ENCODE measurements at regions not wholly inside any gene's neighbourhood (a gene's known extent, or its start where the extent isn't known, plus 50 kb on each side); places are given as distances from the start of the nearest gene placed in this dataset.

- no peak for DNase-seq
Measured at GRCh38 chr16:59188029-59188428, 453.9 kb upstream of the GOT2 start.

- DNase-seq = no peak
Measured at GRCh38 chr16:59181821-59182420, 447.8 kb upstream of the GOT2 start.

GRCh38 chr16:59180083-59180476 lies 446.0 kb upstream of the GOT2 start:
- DNase-seq = no peak

GRCh38 chr16:59179446-59180082 lies 445.4 kb upstream of the GOT2 start:
- DNase-seq = no peak

GRCh38 chr16:59173408-59173831 lies 439.3 kb upstream of the GOT2 start:
- DNase-seq = no peak

- DNase-seq = no peak
Measured at GRCh38 chr16:59170099-59170712, 436.1 kb upstream of the GOT2 start.

DNA sequence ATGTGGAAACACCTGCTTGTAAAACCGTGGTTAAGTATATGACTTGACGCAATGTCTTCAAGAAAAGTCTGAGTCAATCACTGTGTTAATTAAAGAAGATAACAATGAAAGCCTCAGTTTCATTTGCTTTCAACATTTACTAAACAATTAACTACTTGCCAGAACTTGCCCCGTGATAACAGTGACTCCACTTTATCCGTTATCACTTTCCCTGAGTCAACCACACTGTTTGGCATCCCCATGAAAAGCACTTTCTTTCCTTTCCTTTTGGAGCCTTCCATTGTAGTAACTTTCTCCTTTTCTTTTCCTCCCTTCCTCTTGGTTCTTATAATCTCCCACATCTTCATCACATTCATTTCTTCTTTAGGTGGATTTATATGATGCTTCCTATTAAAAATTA lies 435.1 kb upstream of the GOT2 start:
- DNase-seq = no peak

DNA sequence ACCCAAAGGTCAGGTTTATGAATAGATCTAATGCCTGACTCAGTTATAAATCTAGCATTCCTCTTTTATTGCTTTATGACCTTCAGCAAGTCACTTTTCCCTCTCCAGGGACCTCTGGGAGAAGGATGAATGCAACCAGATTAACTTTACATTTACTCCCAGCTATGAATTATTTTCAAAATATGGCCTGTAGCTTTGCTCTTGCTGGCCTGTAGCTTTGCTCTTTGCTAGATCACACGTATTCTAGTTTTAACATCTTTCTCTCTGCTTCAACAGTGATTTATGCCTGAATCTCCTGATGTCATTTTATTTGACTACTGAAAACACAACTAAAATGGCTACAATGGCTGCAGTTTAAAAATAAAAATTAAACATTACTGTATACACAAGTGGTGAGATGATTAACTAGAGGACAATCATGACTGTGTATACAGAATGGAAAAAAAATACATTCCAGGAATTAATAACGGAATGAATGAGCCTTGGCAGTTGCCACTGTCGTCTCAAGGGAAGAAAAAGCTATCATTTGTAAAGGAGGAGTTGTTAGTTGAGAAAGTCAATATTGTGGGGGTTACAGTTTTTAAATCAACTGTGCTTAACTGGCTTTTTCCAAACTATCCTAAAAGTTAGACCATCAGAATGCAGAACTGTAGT lies 434.5 kb upstream of the GOT2 start:
- DNase-seq = no peak

DNA sequence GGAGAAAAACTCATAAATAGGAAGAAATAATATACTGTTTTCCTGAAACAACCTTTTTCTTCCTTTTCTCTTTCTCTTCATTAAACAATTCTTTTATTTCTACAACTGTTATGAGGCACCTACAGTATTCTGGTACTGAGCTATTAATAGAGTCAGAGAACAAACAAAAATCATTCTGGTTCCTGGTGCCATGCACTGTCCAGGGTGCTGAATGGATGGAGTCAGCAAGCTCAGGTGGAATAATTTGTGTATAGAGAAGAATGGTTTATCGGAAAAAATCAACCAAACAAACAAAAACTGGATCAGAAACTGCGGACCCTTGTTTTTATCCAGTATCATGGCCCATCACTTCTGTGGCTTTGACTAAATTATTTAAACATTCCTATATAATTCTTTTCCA lies 430.3 kb upstream of the GOT2 start:
- DNase-seq = no peak

GRCh38 chr16:59163371-59164055 lies 429.4 kb upstream of the GOT2 start:
- DNase-seq = no peak

DNA sequence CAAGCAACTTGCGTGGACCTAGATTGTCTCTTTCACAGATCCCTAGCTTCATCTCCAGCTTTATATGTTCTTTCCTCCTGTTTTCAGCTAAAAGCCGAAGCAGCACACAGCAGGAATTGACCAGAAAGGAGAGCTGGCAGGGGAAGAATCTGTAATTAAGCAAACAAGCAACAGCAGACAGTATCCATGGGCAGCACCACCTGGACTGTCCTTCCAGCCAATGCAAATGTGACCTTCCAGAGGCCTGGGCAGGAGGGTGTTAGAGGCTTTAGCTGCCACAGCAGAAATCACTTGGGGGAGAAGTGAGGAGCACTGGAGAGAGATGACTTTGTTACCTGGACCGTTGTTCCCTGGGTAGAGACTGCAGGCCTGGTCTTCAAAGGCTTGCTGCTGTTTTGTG lies 427.6 kb upstream of the GOT2 start:
- DNase-seq = no peak

- no peak for DNase-seq
Measured at GRCh38 chr16:59154295-59154694, 420.2 kb upstream of the GOT2 start.

GRCh38 chr16:59148769-59149155 lies 414.6 kb upstream of the GOT2 start:
- DNase-seq = no peak

- DNase-seq = no peak
Measured at GRCh38 chr16:59148056-59148768, 414.1 kb upstream of the GOT2 start.

DNA sequence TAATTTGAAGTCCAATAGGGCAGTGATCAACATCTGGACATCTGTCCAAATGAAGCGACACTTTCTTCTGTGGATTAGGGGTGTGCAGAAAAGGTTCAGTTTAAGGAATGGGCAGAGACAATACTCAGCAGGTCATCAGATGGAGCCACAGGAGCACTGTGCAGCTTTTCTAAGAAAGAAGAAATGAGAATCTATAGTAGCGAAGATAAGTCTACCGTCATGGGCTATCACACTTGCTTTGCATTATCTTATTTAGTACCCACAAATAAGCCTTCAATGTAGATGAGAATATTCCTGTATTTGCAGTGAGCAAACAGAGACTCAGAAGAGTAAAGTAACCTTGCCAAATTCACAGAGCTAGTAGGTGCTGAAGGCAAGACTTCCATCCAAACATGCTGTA lies 412.0 kb upstream of the GOT2 start:
- no peak for DNase-seq

DNA sequence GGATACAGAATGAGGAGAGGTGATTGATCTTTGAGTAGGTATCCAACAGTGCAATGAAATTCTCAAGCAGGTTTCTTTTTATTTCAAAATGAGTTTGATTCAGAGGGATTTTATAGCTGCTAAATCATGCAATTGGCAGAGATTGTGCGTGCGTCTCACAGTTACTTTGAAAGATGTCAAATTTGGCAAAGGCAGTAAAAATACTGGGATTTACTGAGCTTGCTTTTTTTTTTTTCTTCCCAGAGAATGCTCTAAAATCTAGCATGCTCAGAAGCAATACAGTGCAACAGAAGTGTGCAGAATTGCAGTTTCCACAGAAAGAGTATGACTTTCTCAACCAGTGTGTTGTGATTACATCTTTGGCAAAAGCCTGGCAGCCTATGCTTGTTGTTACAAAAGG lies 410.7 kb upstream of the GOT2 start:
- no peak for DNase-seq

DNA sequence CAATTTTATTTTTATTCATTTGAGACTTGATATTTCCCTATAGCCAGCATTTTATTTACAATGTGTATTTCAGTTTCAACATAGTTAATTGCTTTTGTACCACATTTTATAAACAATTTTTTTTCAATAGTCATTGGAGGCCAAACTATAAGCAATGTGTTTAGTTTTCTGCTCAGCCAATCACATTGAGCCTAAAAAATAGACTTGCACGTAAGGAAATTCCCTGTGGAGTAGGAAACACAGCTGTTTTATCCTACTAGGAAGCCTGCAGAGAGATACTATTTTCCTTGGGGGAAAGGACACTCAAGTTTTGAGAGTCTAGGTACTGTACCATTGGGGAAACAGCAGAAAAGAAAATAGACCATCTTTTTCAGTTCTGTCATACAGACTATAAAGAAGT lies 410.2 kb upstream of the GOT2 start:
- no peak for DNase-seq

GRCh38 chr16:59126486-59126885 lies 392.4 kb upstream of the GOT2 start:
- no peak for DNase-seq

GRCh38 chr16:59124056-59124455 lies 389.9 kb upstream of the GOT2 start:
- no peak for DNase-seq

DNA sequence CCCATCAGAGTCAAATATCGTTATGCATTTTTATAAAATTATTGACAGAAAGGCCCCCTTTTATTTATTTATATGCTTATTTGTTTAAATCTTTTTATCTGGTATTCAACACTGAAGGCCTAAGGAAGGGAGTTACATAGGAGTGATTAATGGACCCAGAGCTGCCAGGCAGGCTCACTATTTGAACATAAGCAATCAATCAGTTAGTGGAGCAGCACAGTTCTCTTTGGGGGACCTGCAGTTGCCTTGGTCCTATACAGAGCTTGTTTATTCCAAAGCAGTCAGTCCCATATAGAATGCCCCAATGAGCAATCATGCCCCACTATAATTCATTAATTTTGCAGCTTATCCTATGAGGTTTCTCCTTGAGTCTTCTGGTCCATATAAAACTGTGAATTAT lies 389.4 kb upstream of the GOT2 start:
- no peak for DNase-seq

- DNase-seq = no peak
Measured at GRCh38 chr16:59122262-59122537, 388.1 kb upstream of the GOT2 start.

DNA sequence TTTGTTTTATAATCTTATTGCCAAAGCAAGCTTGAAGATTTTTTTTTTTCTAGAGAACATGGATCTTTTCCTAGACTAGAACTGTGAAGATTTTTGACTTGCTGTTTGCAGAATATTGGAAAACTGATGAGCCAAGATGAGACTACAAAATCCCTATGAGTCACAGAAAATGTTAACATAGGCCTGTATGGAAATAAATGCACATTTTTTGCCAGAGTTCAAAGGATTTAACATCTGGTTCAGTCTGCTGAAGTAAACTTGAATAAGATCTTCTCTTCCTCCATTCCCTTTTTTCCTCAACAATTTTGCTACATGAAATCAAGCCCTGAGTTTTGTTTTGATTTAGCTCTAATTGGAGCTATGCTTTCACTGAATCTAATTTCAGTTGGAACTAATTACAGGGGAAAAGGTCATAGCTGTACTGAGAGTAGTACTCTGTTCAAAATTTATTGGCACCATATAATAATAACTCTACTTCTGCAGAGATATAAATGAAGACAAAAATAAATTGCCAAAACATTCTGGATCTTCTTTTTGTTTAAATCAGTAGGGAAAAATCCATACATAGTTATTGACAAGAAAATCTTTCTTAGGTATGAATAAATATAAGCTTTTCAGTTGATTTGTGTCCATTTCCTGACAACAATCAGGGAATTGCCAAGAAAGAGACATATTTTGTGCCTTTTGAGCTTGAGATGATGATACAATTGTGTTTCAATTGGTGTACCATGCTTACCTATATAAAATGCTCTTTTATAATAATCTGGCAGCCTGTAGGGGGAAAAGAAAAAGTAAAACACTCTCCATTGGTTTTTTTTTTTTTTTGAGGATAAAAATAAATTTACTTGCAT lies 387.5 kb upstream of the GOT2 start:
- DNase-seq = no peak

Data from CD4-positive, alpha-beta T cell treated with Interleukin-10 for 1 hour (primary cell).